ENCODE measurements at regions not wholly inside any gene's neighbourhood (a gene's known extent, or its start where the extent isn't known, plus 50 kb on each side); places are given as distances from the start of the nearest gene placed in this dataset.
A peak's percentile ranks its signal among the peaks of the same experiment; 100 is the strongest.
"Not testable (repeated sequence)": the region's sequence is repeated elsewhere in the genome, so short reads cannot be mapped to it uniquely, and the experiment has no call there.

- no peak overlapping the region for H3K4me2 ChIP-seq
- TF ChIP-seq Cebpa-rat (IDR thresholded peaks at IDR 0.05) = no peak
Measured at GRCh38 chr6:5876076-5876475, 130.6 kb downstream of the NRN1 start.

GRCh38 chr6:5873976-5874375 lies 132.7 kb downstream of the NRN1 start:
- H3K36me3 ChIP-seq, H3K4me3 ChIP-seq, H3K27me3 ChIP-seq, H4K20me1 ChIP-seq, H3K9ac ChIP-seq: not testable (repeated sequence)
- 0 out of 22 replicates have a peak, but pooled peaks of 1 of the 11 experiments have one; percentile 8 for TF ChIP-seq Cebpa-rat (IDR thresholded peaks at IDR 0.05)
- H3K4me1 ChIP-seq = peaks cover 0 to 17% (median 7%) of the 10 kb centered on the region in 10 experiments; a peak in 11 of 20 replicates
- 0 out of 22 replicates have a peak overlapping the region, but pooled peaks of 1 of the 11 experiments have one; percentile 10 for H3K27ac ChIP-seq
- H3K4me2 ChIP-seq = peak overlapping the region in 6 of 11 experiments; percentile 2 to 41 (median 24); a peak in 8 of 22 replicates
- H3K9me3 ChIP-seq (replicated peaks in 1 of 11) = peaks cover 17 to 31% (median 27%) of the 10 kb centered on the region in 11 experiments

More at GRCh38 chr6:5876076-5876475, 130.6 kb downstream of the NRN1 start:
- no peaks in the 10 kb centered on the region for H3K27me3 ChIP-seq
- no peaks in the 10 kb centered on the region for H4K20me1 ChIP-seq
- H3K9me3 ChIP-seq (replicated peaks in 1 of 11) = peaks cover 12 to 29% (median 20%) of the 10 kb centered on the region in 11 experiments
- H3K36me3 ChIP-seq = no peaks in the 10 kb centered on the region
- H3K4me1 ChIP-seq = peaks cover 0 to 10% (median 6%) of the 10 kb centered on the region in 10 experiments; a peak in 7 of 20 replicates
- H3K27ac ChIP-seq = no peak overlapping the region
- no peak overlapping the region for H3K4me3 ChIP-seq
- no peak overlapping the region for H3K9ac ChIP-seq

- no peaks in the 10 kb centered on the region for H3K27me3 ChIP-seq
- TF ChIP-seq Cebpa-rat (IDR thresholded peaks at IDR 0.05) = no peak
- no peak overlapping the region for H3K9ac ChIP-seq
- no peak overlapping the region for H3K4me3 ChIP-seq
- H3K4me2 ChIP-seq = no peak overlapping the region
- no peak overlapping the region for H3K27ac ChIP-seq
- H3K36me3 ChIP-seq = no peaks in the 10 kb centered on the region
- no peaks in the 10 kb centered on the region for H4K20me1 ChIP-seq
- peaks cover 17 to 31% (median 24%) of the 10 kb centered on the region in 11 experiments for H3K9me3 ChIP-seq (replicated peaks in 1 of 11)
- peaks cover 6 to 29% (median 17%) of the 10 kb centered on the region in 10 experiments for H3K4me1 ChIP-seq
Measured at GRCh38 chr6:5871296-5871695, 135.4 kb downstream of the NRN1 start.

- no peaks in the 10 kb centered on the region for H4K20me1 ChIP-seq
- no peak overlapping the region for H3K9ac ChIP-seq
- H3K36me3 ChIP-seq = no peaks in the 10 kb centered on the region
- peak overlapping the region in 2 of 11 experiments; percentile 22 to 23; a peak in 2 of 22 replicates for H3K4me2 ChIP-seq
- H3K4me1 ChIP-seq = peaks cover 17 to 43% (median 31%) of the 10 kb centered on the region in 10 experiments
- no peaks in the 10 kb centered on the region for H3K27me3 ChIP-seq
- H3K4me3 ChIP-seq = no peak overlapping the region
- peaks cover 24 to 47% (median 36%) of the 10 kb centered on the region in 11 experiments for H3K9me3 ChIP-seq (replicated peaks in 1 of 11)
- TF ChIP-seq Cebpa-rat (IDR thresholded peaks at IDR 0.05) = no peak
- H3K27ac ChIP-seq = no peak overlapping the region
Measured at GRCh38 chr6:5869676-5870075, 137.0 kb downstream of the NRN1 start.

GRCh38 chr6:5869261-5869660 lies 137.5 kb downstream of the NRN1 start:
- no peak for TF ChIP-seq Cebpa-rat (IDR thresholded peaks at IDR 0.05)
- Histone ChIP-seq H3K36me3 (no peaks in the 10 kb centered on the region), H3K4me1 (peaks cover 17 to 39% (median 27%) of the 10 kb centered on the region in 10 experiments), H3K9me3 (replicated peaks in 1 of 11) (peaks cover 26 to 51% (median 40%) of the 10 kb centered on the region in 11 experiments), H3K9ac (no peak overlapping the region), H4K20me1 (no peaks in the 10 kb centered on the region), H3K4me3 (no peak overlapping the region), H3K27me3 (no peaks in the 10 kb centered on the region), H3K4me2 (peak overlapping the region in 2 of 11 experiments; percentile 22 to 23; a peak in 2 of 22 replicates), H3K27ac (no peak overlapping the region)

- Histone ChIP-seq H3K27ac (peak overlapping the region in 9 of 11 experiments; percentile 2 to 72 (median 49); a peak in 16 of 22 replicates), H3K4me3 (peak overlapping the region in 4 of 10 experiments; percentile 9 to 18 (median 12); a peak in 6 of 20 replicates), H3K4me1 (peaks cover 17 to 33% (median 23%) of the 10 kb centered on the region in 10 experiments)
Measured at GRCh38 chr6:5866547-5867051, 140.1 kb downstream of the NRN1 start.

GRCh38 chr6:5865506-5866031 lies 141.2 kb downstream of the NRN1 start:
- peak overlapping the region in 2 of 11 experiments; percentile 9 to 11; a peak in 2 of 22 replicates for H3K9ac ChIP-seq
- H3K4me3 ChIP-seq = no peak overlapping the region; a peak in 1 of 20 replicates
- H4K20me1 ChIP-seq = no peaks in the 10 kb centered on the region
- no peaks in the 10 kb centered on the region for H3K36me3 ChIP-seq
- H3K9me3 ChIP-seq (replicated peaks in 1 of 11) = peaks cover 18 to 45% (median 25%) of the 10 kb centered on the region in 11 experiments; a peak in 21 of 22 replicates
- no peak for TF ChIP-seq Cebpa-rat (IDR thresholded peaks at IDR 0.05)
- peak overlapping the region; percentile 17 to 70 (median 50); a peak in 20 of 22 replicates for H3K4me2 ChIP-seq
- H3K27me3 ChIP-seq = no peaks in the 10 kb centered on the region
- peak overlapping the region in 9 of 11 experiments; percentile 43 to 72 (median 50); a peak in 18 of 22 replicates for H3K27ac ChIP-seq
- peaks cover 17 to 33% (median 23%) of the 10 kb centered on the region in 10 experiments for H3K4me1 ChIP-seq

More at GRCh38 chr6:5866547-5867051, 140.1 kb downstream of the NRN1 start:
- no peak for TF ChIP-seq Cebpa-rat (IDR thresholded peaks at IDR 0.05)
- H3K9ac ChIP-seq = peak overlapping the region in 1 of 11 experiments; percentile 36; a peak in 2 of 22 replicates
- H4K20me1 ChIP-seq = no peaks in the 10 kb centered on the region
- H3K36me3 ChIP-seq = no peaks in the 10 kb centered on the region
- no peaks in the 10 kb centered on the region for H3K27me3 ChIP-seq
- peak overlapping the region; percentile 46 to 70 (median 57) for H3K4me2 ChIP-seq
- peaks cover 28 to 55% (median 35%) of the 10 kb centered on the region in 11 experiments for H3K9me3 ChIP-seq (replicated peaks in 1 of 11)

GRCh38 chr6:5860849-5861248 lies 145.9 kb downstream of the NRN1 start:
- Histone ChIP-seq H3K9ac (no peak overlapping the region), H3K36me3 (no peaks in the 10 kb centered on the region), H3K27ac (no peak overlapping the region), H3K4me1 (peaks cover 5 to 15% (median 9%) of the 10 kb centered on the region in 10 experiments; a peak in 19 of 20 replicates), H3K4me3 (no peak overlapping the region), H4K20me1 (no peaks in the 10 kb centered on the region), H3K4me2 (no peak overlapping the region), H3K9me3 (replicated peaks in 1 of 11) (peaks cover 14 to 37% (median 27%) of the 10 kb centered on the region in 11 experiments; a peak in 21 of 22 replicates), H3K27me3 (no peaks in the 10 kb centered on the region)
- no peak for TF ChIP-seq Cebpa-rat (IDR thresholded peaks at IDR 0.05)

- no peak for TF ChIP-seq Cebpa-rat (IDR thresholded peaks at IDR 0.05)
- H3K9ac ChIP-seq = no peak overlapping the region
Measured at GRCh38 chr6:5855787-5856470, 150.8 kb downstream of the NRN1 start.

More at GRCh38 chr6:5855787-5856470, 150.8 kb downstream of the NRN1 start:
- Histone ChIP-seq H3K27me3 (no peaks in the 10 kb centered on the region), H4K20me1 (no peaks in the 10 kb centered on the region), H3K36me3 (no peaks in the 10 kb centered on the region), H3K4me3 (no peak overlapping the region), H3K9me3 (replicated peaks in 1 of 11) (peaks cover 0 to 14% (median 8%) of the 10 kb centered on the region in 11 experiments; a peak in 11 of 22 replicates), H3K4me2 (peak overlapping the region in 1 of 11 experiments; percentile 26; a peak in 1 of 22 replicates), H3K27ac (no peak overlapping the region), H3K4me1 (peaks cover 0 to 8% (median 0%) of the 10 kb centered on the region in 10 experiments; a peak in 5 of 20 replicates)
